Effector CD8-positive, alpha-beta T cell (primary cell): ENCODE measurements at regions not wholly inside any gene's neighbourhood (a gene's known extent, or its start where the extent isn't known, plus 50 kb on each side); places are given as distances from the start of the nearest gene placed in this dataset.

ENCODE experiments used
- DNase-seq: peaks from one replicate; lab custom pipeline; 2025; lab: John Stamatoyannopoulos, UW

- no peak for DNase-seq
Measured at GRCh38 chr10:131846240-131847101, 54.3 kb upstream of the PPP2R2D start.

- DNase-seq = no peak
Measured at GRCh38 chr10:131847241-131847783, 53.5 kb upstream of the PPP2R2D start.

- no peak for DNase-seq
Measured at GRCh38 chr10:131848296-131848695, 52.5 kb upstream of the PPP2R2D start.

- DNase-seq = no peak
Measured at GRCh38 chr10:131848741-131849590, 51.8 kb upstream of the PPP2R2D start.

GRCh38 chr10:131849591-131850382 lies 51.0 kb upstream of the PPP2R2D start:
- DNase-seq = no peak

GRCh38 chr10:131850383-131850870 lies 50.4 kb upstream of the PPP2R2D start:
- DNase-seq = no peak
